SU-DHL-6 (cell line): ENCODE measurements at regions not wholly inside any gene's neighbourhood (a gene's known extent, or its start where the extent isn't known, plus 50 kb on each side); places are given as distances from the start of the nearest gene placed in this dataset.

Experiments used
- H2AFZ ChIP-seq: fragments of 200-600 bp; sonication (generic); 2 replicates; pipeline ENCODE4 v1.6.1; 2014; ENCODE audit warnings: low read depth, mild to moderate bottlenecking, moderate library complexity, mixed read lengths, antibody characterized with exemption, low read length; ENCODE audit not compliant: severe bottlenecking
- H3F3A ChIP-seq: fragments of 200-600 bp; shearing (Covaris generic); 2 replicates; pipeline ENCODE4 v1.6.0; 2016; ENCODE audit warnings: antibody characterized with exemption, mild to moderate bottlenecking; ENCODE audit not compliant: insufficient read depth
- H3K27ac ChIP-seq: fragments of 200-600 bp; sonication (generic); 2 replicates; pipeline ENCODE4 v1.5.1; 2016; ENCODE audit warnings: low read depth, mild to moderate bottlenecking, low read length, moderate library complexity, mixed read lengths
- H3K27me3 ChIP-seq: fragments of 200-600 bp; sonication (generic), shearing (Covaris generic); 2 replicates; pipeline ENCODE4 v1.6.0; 2014; ENCODE audit warnings: mild to moderate bottlenecking, low read length
- H3K36me3 ChIP-seq: fragments of 200-600 bp; sonication (generic); 2 replicates; pipeline ENCODE4 v1.6.1; 2014; ENCODE audit warnings: mild to moderate bottlenecking, low read length, mixed read lengths
- H3K4me2 ChIP-seq: fragments of 300-600, 200-600 bp; shearing (Covaris generic), sonication (generic); 2 replicates; pipeline ENCODE4 v1.6.0; 2014; ENCODE audit warnings: low read length, low read depth, mild to moderate bottlenecking; ENCODE audit not compliant: poor library complexity, severe bottlenecking
- H3K4me3 ChIP-seq: fragments of 200-600 bp; sonication (generic); 2 replicates; pipeline ENCODE4 v1.5.1; 2014; ENCODE audit warnings: antibody characterized with exemption, low read length, mild to moderate bottlenecking, mixed read lengths; ENCODE audit not compliant: insufficient read depth, poor library complexity, severe bottlenecking
- H3K79me2 ChIP-seq: fragments of 200-600 bp; sonication (generic); 2 replicates; pipeline ENCODE4 v1.6.1; 2014; ENCODE audit warnings: mild to moderate bottlenecking, low read length, moderate library complexity; ENCODE audit not compliant: insufficient read depth
- H3K9ac ChIP-seq: fragments of 200-600 bp; sonication (generic); 2 replicates; pipeline ENCODE4 v1.7.0; 2014; ENCODE audit warnings: mild to moderate bottlenecking, low read length
- H3K9me2 ChIP-seq: fragments of 200-600 bp; sonication (generic); replicated peaks from 2 replicates; pipeline ENCODE4 v1.6.1; 2014; ENCODE audit warnings: low read length; ENCODE audit not compliant: insufficient read depth
- H3K9me3 ChIP-seq: fragments of 200-600 bp; sonication (generic); 2 replicates; pipeline ENCODE4 v1.6.1; 2014; ENCODE audit warnings: low read length, mixed read lengths; ENCODE audit not compliant: insufficient read depth
- H4K20me1 ChIP-seq: fragments of 200-600 bp; sonication (generic); 2 replicates; pipeline ENCODE4 v1.6.1; 2014; ENCODE audit warnings: low read depth, mild to moderate bottlenecking, antibody characterized with exemption, low read length, moderate library complexity, mixed read lengths
- CTCF ChIP-seq: fragments of 200-600 bp; sonication (generic); IDR thresholded peaks from one replicate; pipeline ENCODE4 v1.5.1; 2017; ENCODE audit warnings: antibody characterized with exemption, mild to moderate bottlenecking, low read length, moderate library complexity; ENCODE audit not compliant: insufficient read depth, poor library complexity, severe bottlenecking
- EZH2phosphoT487 ChIP-seq: fragments of 200-600 bp; sonication (generic), shearing (Covaris generic); conservative IDR thresholded peaks from 2 replicates; pipeline ENCODE4 v1.6.1; 2018; ENCODE audit warnings: mild to moderate bottlenecking, antibody characterized with exemption, low read length, moderate library complexity, mixed read lengths

GRCh38 chr2:185241556-185241955 lies 497.0 kb upstream of the FSIP2 start:
- Histone ChIP-seq H3K9me2 (no peaks in the 10 kb centered on the region), H3K4me2 (no peak overlapping the region), H3K9me3 (peaks cover 4% of the 10 kb centered on the region; the same call in 1 of the 2 replicates), H3K9ac (no peak overlapping the region), H3K36me3 (no peaks in the 10 kb centered on the region), H3F3A (no peaks in the 10 kb centered on the region), H3K27me3 (no peaks in the 10 kb centered on the region), H3K79me2 (no peaks in the 10 kb centered on the region), H3K27ac (no peak overlapping the region), H3K4me3 (no peak overlapping the region), H2AFZ (no peak overlapping the region), H4K20me1 (no peaks in the 10 kb centered on the region)
- TF ChIP-seq EZH2phosphoT487: no peak
- no peak for TF ChIP-seq CTCF

- Histone ChIP-seq H3K27ac (no peak overlapping the region), H3K79me2 (no peaks in the 10 kb centered on the region), H3K9me3 (no peaks in the 10 kb centered on the region), H3F3A (no peaks in the 10 kb centered on the region), H3K4me2 (no peak overlapping the region), H3K9ac (no peak overlapping the region), H3K36me3 (no peaks in the 10 kb centered on the region), H4K20me1 (no peaks in the 10 kb centered on the region), H3K4me3 (no peak overlapping the region), H2AFZ (no peak overlapping the region), H3K9me2 (no peaks in the 10 kb centered on the region), H3K27me3 (no peaks in the 10 kb centered on the region)
- TF ChIP-seq CTCF: no peak
- no peak for TF ChIP-seq EZH2phosphoT487
Observed at GRCh38 chr2:185242462-185242861, 496.1 kb upstream of the FSIP2 start.

- Histone ChIP-seq H3K79me2 (no peaks in the 10 kb centered on the region), H3K9ac (no peak overlapping the region), H3K36me3 (no peaks in the 10 kb centered on the region), H3K27me3 (no peaks in the 10 kb centered on the region), H2AFZ (no peak overlapping the region), H3K4me3 (no peak overlapping the region), H3K4me2 (no peak overlapping the region), H3K9me3 (no peaks in the 10 kb centered on the region), H3K9me2 (no peaks in the 10 kb centered on the region), H3K27ac (no peak overlapping the region), H4K20me1 (no peaks in the 10 kb centered on the region), H3F3A (no peaks in the 10 kb centered on the region)
- TF ChIP-seq CTCF: no peak
- TF ChIP-seq EZH2phosphoT487: no peak
Observed at GRCh38 chr2:185245216-185245615, 493.4 kb upstream of the FSIP2 start.
